Endodermal cell (in vitro differentiated cells): ENCODE measurements at regions not wholly inside any gene's neighbourhood (a gene's known extent, or its start where the extent isn't known, plus 50 kb on each side); places are given as distances from the start of the nearest gene placed in this dataset.
A peak's percentile ranks its signal among the peaks of the same experiment; 100 is the strongest.

ENCODE experiments used
- DNase-seq: peaks from one replicate; pipeline ENCODE4 v3.0.0-alpha.2; 2017
- H3K27ac ChIP-seq: 2 replicates; pipeline ENCODE4 v1.5.1; 2013; ENCODE audit warnings: mild to moderate bottlenecking, low read depth, low read length, moderate library complexity
- H3K27me3 ChIP-seq: 2 replicates; pipeline ENCODE4 v1.6.1; 2013; ENCODE audit warnings: mild to moderate bottlenecking, low read length, moderate library complexity; ENCODE audit not compliant: insufficient read depth, control insufficient read depth, poor library complexity, severe bottlenecking
- H3K36me3 ChIP-seq: 2 replicates; pipeline ENCODE4 v1.7.0; 2013; ENCODE audit warnings: mild to moderate bottlenecking, low read length, moderate library complexity; ENCODE audit not compliant: control insufficient read depth, insufficient read depth
- H3K4me1 ChIP-seq: one replicate; pipeline ENCODE4 v1.7.0; 2013; ENCODE audit warnings: low read length; ENCODE audit not compliant: control insufficient read depth, insufficient read depth
- H3K4me3 ChIP-seq: 2 replicates; pipeline ENCODE4 v1.5.1; 2013; ENCODE audit warnings: mild to moderate bottlenecking, low read length, moderate library complexity
- H3K9ac ChIP-seq: 2 replicates; pipeline ENCODE4 v1.6.1; 2013; ENCODE audit warnings: mild to moderate bottlenecking, low read length, moderate library complexity; ENCODE audit not compliant: poor library complexity, severe bottlenecking; ENCODE audit errors: extremely low read depth
- H3K9me3 ChIP-seq: 2 replicates; pipeline ENCODE4 v1.6.1; 2013; ENCODE audit warnings: mild to moderate bottlenecking, low read length, moderate library complexity; ENCODE audit not compliant: control insufficient read depth
- H3K27ac Mint-ChIP-seq: 2 replicates; pipeline ENCODE4 v1.8.0; 2020; ENCODE audit warnings: mixed read lengths
- H3K27me3 Mint-ChIP-seq: 2 replicates; pipeline ENCODE4 v1.8.0; 2021; ENCODE audit warnings: mild to moderate bottlenecking, mixed read lengths; ENCODE audit not compliant: insufficient read depth
- H3K36me3 Mint-ChIP-seq: 2 replicates; pipeline ENCODE4 v1.8.0; 2020; ENCODE audit warnings: low read depth, mixed read lengths
- H3K4me1 Mint-ChIP-seq: 2 replicates; pipeline ENCODE4 v1.8.0; 2020; ENCODE audit warnings: mixed read lengths
- H3K4me3 Mint-ChIP-seq: 2 replicates; pipeline ENCODE4 v1.8.0; 2020; ENCODE audit warnings: mild to moderate bottlenecking, moderate library complexity, mixed read lengths
- H3K9me3 Mint-ChIP-seq: 2 replicates; pipeline ENCODE4 v1.8.0; 2020; ENCODE audit warnings: mild to moderate bottlenecking, mixed read lengths
- WGBS, 2 experiments: methylation state at CpG; one replicate each; pipeline versions ENCODE4 v1.1.5 to v1.1.7; 2013; ENCODE audit warnings: missing lambda C conversion rate in 2 of 2, mixed read lengths in 1 of 2; ENCODE audit not compliant: insufficient coverage in 1 of 2, insufficient read length in 1 of 2; 5-methylcytosine and 5-hydroxymethylcytosine counted together
- TF ChIP-seq, protein P1 (sequence below): fragments of 200-600 bp; sonication (generic); conservative IDR thresholded peaks from 2 replicates; pipeline ENCODE4 v1.5.0; 2021; ENCODE audit warnings: antibody characterized with exemption, mild to moderate bottlenecking

DNA sequence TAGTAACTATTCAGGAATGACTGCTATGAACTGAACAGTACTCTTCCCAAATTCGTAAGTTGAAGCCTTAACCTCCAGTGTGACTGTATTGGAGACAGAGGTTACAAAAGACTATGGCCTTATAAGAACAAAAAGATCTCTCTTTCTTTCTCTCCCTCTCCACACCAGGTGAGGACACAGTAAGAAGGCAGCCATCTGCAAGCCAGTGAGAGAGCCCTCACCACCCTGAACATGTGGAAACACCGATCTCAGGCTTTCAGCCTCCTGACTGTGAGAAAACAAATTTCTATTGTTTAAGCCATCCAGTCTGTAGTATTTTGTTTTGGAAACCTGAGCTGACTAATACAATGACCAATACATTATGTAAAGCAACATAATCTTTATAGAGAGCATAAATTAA, 888.9 kb downstream of the SLITRK1 start:
- no peak for DNase-seq

GRCh38 chr13:82976499-82976898, 905.8 kb downstream of the SLITRK1 start:
- H3K9me3 Mint-ChIP-seq: no peaks in the 10 kb centered on the region
- Histone ChIP-seq H3K27ac (no peak overlapping the region), H3K36me3 (no peaks in the 10 kb centered on the region), H3K9ac (no peak overlapping the region), H3K4me1 (no peaks in the 10 kb centered on the region), H3K27me3 (no peaks in the 10 kb centered on the region), H3K4me3 (no peak overlapping the region), H3K9me3 (no peaks in the 10 kb centered on the region)
- TF ChIP-seq, protein P1, sequence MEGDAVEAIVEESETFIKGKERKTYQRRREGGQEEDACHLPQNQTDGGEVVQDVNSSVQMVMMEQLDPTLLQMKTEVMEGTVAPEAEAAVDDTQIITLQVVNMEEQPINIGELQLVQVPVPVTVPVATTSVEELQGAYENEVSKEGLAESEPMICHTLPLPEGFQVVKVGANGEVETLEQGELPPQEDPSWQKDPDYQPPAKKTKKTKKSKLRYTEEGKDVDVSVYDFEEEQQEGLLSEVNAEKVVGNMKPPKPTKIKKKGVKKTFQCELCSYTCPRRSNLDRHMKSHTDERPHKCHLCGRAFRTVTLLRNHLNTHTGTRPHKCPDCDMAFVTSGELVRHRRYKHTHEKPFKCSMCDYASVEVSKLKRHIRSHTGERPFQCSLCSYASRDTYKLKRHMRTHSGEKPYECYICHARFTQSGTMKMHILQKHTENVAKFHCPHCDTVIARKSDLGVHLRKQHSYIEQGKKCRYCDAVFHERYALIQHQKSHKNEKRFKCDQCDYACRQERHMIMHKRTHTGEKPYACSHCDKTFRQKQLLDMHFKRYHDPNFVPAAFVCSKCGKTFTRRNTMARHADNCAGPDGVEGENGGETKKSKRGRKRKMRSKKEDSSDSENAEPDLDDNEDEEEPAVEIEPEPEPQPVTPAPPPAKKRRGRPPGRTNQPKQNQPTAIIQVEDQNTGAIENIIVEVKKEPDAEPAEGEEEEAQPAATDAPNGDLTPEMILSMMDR: peak; percentile 36
- H3K36me3 Mint-ChIP-seq: no peaks in the 10 kb centered on the region
- no peak overlapping the region for H3K27ac Mint-ChIP-seq
- no peaks in the 10 kb centered on the region for H3K27me3 Mint-ChIP-seq
- H3K4me3 Mint-ChIP-seq: no peak overlapping the region
- peaks cover 2% of the 10 kb centered on the region for H3K4me1 Mint-ChIP-seq
- no peak for DNase-seq

More for the DNA sequence above, 888.9 kb downstream of the SLITRK1 start:
- Mint-ChIP-seq H3K4me3 (no peak overlapping the region), H3K36me3 (no peaks in the 10 kb centered on the region), H3K4me1 (peaks cover 2% of the 10 kb centered on the region), H3K27ac (peak overlapping the region; percentile 82), H3K27me3 (no peaks in the 10 kb centered on the region), H3K9me3 (no peaks in the 10 kb centered on the region)
- Histone ChIP-seq H3K27ac (no peak overlapping the region), H3K4me3 (no peak overlapping the region), H3K9ac (no peak overlapping the region), H3K27me3 (no peaks in the 10 kb centered on the region), H3K4me1 (no peaks in the 10 kb centered on the region), H3K9me3 (no peaks in the 10 kb centered on the region), H3K36me3 (no peaks in the 10 kb centered on the region)
- TF ChIP-seq, protein P1: no peak
- 100% methylated on average over 1 to 2 of the region's 2 CpGs for WGBS, 2 experiments

DNA sequence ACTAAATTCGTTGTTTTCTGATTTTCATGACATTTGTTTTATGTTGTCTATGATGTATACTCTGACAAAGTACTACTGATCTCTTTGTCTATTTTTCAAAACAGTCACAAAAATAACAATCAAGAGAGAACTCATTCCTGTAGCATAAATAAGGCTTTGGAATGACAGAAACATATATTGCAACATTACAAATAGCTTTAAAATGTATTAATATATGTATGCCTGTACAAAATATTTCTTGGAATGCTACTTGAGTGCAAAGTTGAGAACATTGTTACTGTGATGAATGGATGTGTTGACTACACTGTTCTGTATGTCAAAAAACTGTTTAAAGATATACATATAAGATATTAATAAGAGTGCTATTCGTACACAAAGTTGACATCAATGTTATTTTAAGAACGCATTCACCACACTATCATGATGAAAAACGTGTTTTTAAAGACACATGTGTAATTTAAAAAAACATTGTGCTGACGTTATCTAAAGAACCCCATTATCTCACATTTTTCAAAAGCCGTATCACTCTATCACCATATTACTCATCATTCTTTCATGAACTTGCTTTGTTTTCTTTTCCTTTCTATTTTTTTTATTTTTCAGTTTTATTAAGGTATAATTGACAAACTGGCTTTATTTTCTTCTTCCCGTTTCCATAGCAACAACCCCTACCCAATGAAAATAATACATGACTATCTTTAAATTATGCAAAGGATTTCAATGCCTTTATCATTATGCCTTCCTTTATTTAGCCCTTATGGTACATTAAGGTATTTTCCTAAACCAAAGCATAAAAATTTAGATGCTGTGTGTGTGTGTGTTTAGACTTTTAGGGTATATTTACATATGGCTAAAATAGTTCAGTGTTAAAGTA, 918.8 kb downstream of the SLITRK1 start:
- Histone ChIP-seq H3K36me3 (no peaks in the 10 kb centered on the region), H3K4me3 (no peak overlapping the region), H3K4me1 (no peaks in the 10 kb centered on the region), H3K9me3 (no peaks in the 10 kb centered on the region), H3K27ac (no peak overlapping the region), H3K9ac (no peak overlapping the region), H3K27me3 (no peaks in the 10 kb centered on the region)
- no peak overlapping the region for H3K4me3 Mint-ChIP-seq
- TF ChIP-seq, protein P1: no peak
- whole genome bisulfite sequencing, 2 experiments: 90 to 91% methylated on average over 3 to 7 of the region's 7 CpGs
- H3K36me3 Mint-ChIP-seq: no peaks in the 10 kb centered on the region
- no peaks in the 10 kb centered on the region for H3K9me3 Mint-ChIP-seq
- no peak overlapping the region for H3K27ac Mint-ChIP-seq
- H3K4me1 Mint-ChIP-seq: peaks cover 7% of the 10 kb centered on the region
- no peaks in the 10 kb centered on the region for H3K27me3 Mint-ChIP-seq
- DNase-seq: no peak
